ENCODE measurements at regions not wholly inside any gene's neighbourhood (a gene's known extent, or its start where the extent isn't known, plus 50 kb on each side); places are given as distances from the start of the nearest gene placed in this dataset.

- Histone ChIP-seq H3K36me3 (replicated peaks in 1 of 2; ENCODE audit: control insufficient read depth in 1 of 2, insufficient read depth in 2 of 2, low read length in 2 of 2) (no peaks in the 10 kb centered on the region), H3K4me3 (replicated peaks in 1 of 3; ENCODE audit: low read depth in 2 of 3, low read length in 3 of 3) (no peak overlapping the region), H3K79me2 (ENCODE audit: insufficient read depth, low read length) (no peaks in the 10 kb centered on the region), H3K4me2 (replicated peaks; ENCODE audit: extremely low read depth, low read length, poor library complexity, severe bottlenecking) (no peak overlapping the region), H3K4me1 (ENCODE audit: control insufficient read depth in 1 of 2, insufficient read depth in 2 of 2, low read length in 2 of 2) (no peaks in the 10 kb centered on the region), H3K27me3 (ENCODE audit: control insufficient read depth in 2 of 2, insufficient read depth in 2 of 2, low read length in 2 of 2) (no peaks in the 10 kb centered on the region), H4K20me1 (ENCODE audit: insufficient read depth, low read length) (no peaks in the 10 kb centered on the region), H2AFZ (ENCODE audit: insufficient read depth, low read depth, low read length, poor library complexity, severe bottlenecking) (no peak overlapping the region), H3K9ac (ENCODE audit: insufficient read depth, low read length, poor library complexity, severe bottlenecking) (no peak overlapping the region), H3K27ac (ENCODE audit: low read depth in 1 of 2, low read length in 2 of 2) (no peak overlapping the region), H3K9me3 (replicated peaks in 1 of 2; ENCODE audit: control insufficient read depth in 1 of 2, insufficient read depth in 1 of 2, low read length in 2 of 2) (no peaks in the 10 kb centered on the region)
- Mint-ChIP-seq H3K4me1 (no peaks in the 10 kb centered on the region), H3K27ac (no peak overlapping the region), H3K36me3 (no peaks in the 10 kb centered on the region), H3K27me3 (ENCODE audit: low read depth in 3 of 3) (no peaks in the 10 kb centered on the region), H3K9me3 (peaks cover 0 to 7% (median 0%) of the 10 kb centered on the region in 7 donors), H3K4me3 (no peak overlapping the region)
- DNase-seq = no peak
- 100% methylated on average over 1 of the region's 3 CpGs for WGBS (ENCODE audit: insufficient coverage)
- intact Hi-C loops (cut with micrococcal nuclease) = no loop called here
- TF ChIP-seq CTCF (IDR thresholded peaks at IDR 0.05) = no peak
These were observed 218.2 kb downstream of the HRH4 start for GRCh38 chr18:24678626-24679025.

- no peak overlapping the region for H3K4me2 ChIP-seq (replicated peaks; ENCODE audit: extremely low read depth, low read length, poor library complexity, severe bottlenecking)
- no peaks in the 10 kb centered on the region for H4K20me1 ChIP-seq (ENCODE audit: insufficient read depth, low read length)
- Mint-ChIP-seq H3K36me3 (no peaks in the 10 kb centered on the region), H3K27ac (no peak overlapping the region), H3K27me3 (ENCODE audit: low read depth in 3 of 3) (peaks cover 0 to 3% (median 0%) of the 10 kb centered on the region in 3 donors), H3K4me3 (no peak overlapping the region), H3K9me3 (peaks cover 0 to 7% (median 0%) of the 10 kb centered on the region in 7 donors), H3K4me1 (no peaks in the 10 kb centered on the region)
- no peaks in the 10 kb centered on the region for H3K79me2 ChIP-seq (ENCODE audit: insufficient read depth, low read length)
- no peak overlapping the region for H3K4me3 ChIP-seq (replicated peaks in 1 of 3; ENCODE audit: low read depth in 2 of 3, low read length in 3 of 3)
- H3K4me1 ChIP-seq (ENCODE audit: control insufficient read depth in 1 of 2, insufficient read depth in 2 of 2, low read length in 2 of 2) = no peaks in the 10 kb centered on the region
- TF ChIP-seq CTCF (IDR thresholded peaks at IDR 0.05) = no peak
- no peak for DNase-seq
- no peak overlapping the region for H3K9ac ChIP-seq (ENCODE audit: insufficient read depth, low read length, poor library complexity, severe bottlenecking)
- no peak overlapping the region for H2AFZ ChIP-seq (ENCODE audit: insufficient read depth, low read depth, low read length, poor library complexity, severe bottlenecking)
- no peaks in the 10 kb centered on the region for H3K27me3 ChIP-seq (ENCODE audit: control insufficient read depth in 2 of 2, insufficient read depth in 2 of 2, low read length in 2 of 2)
- no peak overlapping the region for H3K27ac ChIP-seq (ENCODE audit: low read depth in 1 of 2, low read length in 2 of 2)
- intact Hi-C loops (cut with micrococcal nuclease) = no loop called here
- 80% methylated on average over 2 of the region's 4 CpGs for WGBS (ENCODE audit: insufficient coverage)
- H3K36me3 ChIP-seq (replicated peaks in 1 of 2; ENCODE audit: control insufficient read depth in 1 of 2, insufficient read depth in 2 of 2, low read length in 2 of 2) = no peaks in the 10 kb centered on the region
- no peaks in the 10 kb centered on the region for H3K9me3 ChIP-seq (replicated peaks in 1 of 2; ENCODE audit: control insufficient read depth in 1 of 2, insufficient read depth in 1 of 2, low read length in 2 of 2)
These were observed 218.6 kb downstream of the HRH4 start for GRCh38 chr18:24679062-24679461.

All from CD14-positive monocyte (primary cell).